A549 (cell line): ENCODE measurements at regions not wholly inside any gene's neighbourhood (a gene's known extent, or its start where the extent isn't known, plus 50 kb on each side); places are given as distances from the start of the nearest gene placed in this dataset.

ENCODE experiments used
- ATAC-seq, 2 experiments: fragments of 200-7000 bp in 1 of 2; fragments of >200 bp in 1 of 2; cut with Nextera tagmentation in 1 of 2; cut with Tn5 transposase in 1 of 2; 3 replicates each; pipeline versions ENCODE4 v1.8.0 to v1.9.1; 2018 to 2020; ENCODE audit warnings: mild to moderate bottlenecking in 1 of 2, moderate library complexity in 1 of 2
- CTCF ChIA-PET: fragments of 300-600 bp; sonication (Branson Sonifier 250); formaldehyde crosslinking; extraction: SDS; loops from one replicate; lab custom pipeline; 2021; ENCODE audit warnings: antibody characterized with exemption, inconsistent platforms; lab: Yijun Ruan, JAX
- POLR2A ChIA-PET: fragments of 350-600 bp; formaldehyde crosslinking; extraction: SDS; loops from one replicate; lab custom pipeline; 2021; ENCODE audit warnings: antibody characterized with exemption, inconsistent platforms; lab: Yijun Ruan, JAX
- DNase-seq, 2 experiments: peaks; one replicate each; pipeline versions ENCODE4 v3.0.0 to v3.0.0-alpha.2; 2011 to 2016; ENCODE audit warnings: low read depth in 1 of 2, low spot score in 1 of 2
- FAIRE-seq: peaks from 2 replicates; lab custom pipeline; 2011; peaks lifted over from hg19 to GRCh38; lab: Jason Lieb, UNC
- H3K27ac ChIP-seq, 2 experiments: fragments of >200 bp; sonication (Bioruptor Twin); formaldehyde crosslinking; 3 replicates each; pipeline ENCODE4 v1.5.1; 2016 to 2017
- H3K4me1 ChIP-seq: fragments of >200 bp; sonication (Bioruptor Twin); formaldehyde crosslinking; 3 replicates; pipeline ENCODE4 v1.6.1; 2016
- H3K4me2 ChIP-seq: fragments of >200 bp; sonication (Bioruptor Twin); formaldehyde crosslinking; 3 replicates; pipeline ENCODE4 v1.6.1; 2016
- H3K4me3 ChIP-seq: fragments of >200 bp; sonication (Bioruptor Twin); formaldehyde crosslinking; 3 replicates; pipeline ENCODE4 v1.5.1; 2016
- H3K9me3 ChIP-seq: fragments of >200 bp; sonication (Bioruptor Twin); formaldehyde crosslinking; 3 replicates; pipeline ENCODE4 v1.6.1; 2016
- BHLHE40 ChIP-seq: IDR thresholded peaks from 2 replicates; pipeline ENCODE4 v1.6.1; 2012; ENCODE audit warnings: low read depth, low read length, inconsistent platforms
- CEBPB ChIP-seq, 2 experiments: fragments of >200 bp in 1 of 2; sonication (Bioruptor Twin) in 1 of 2; formaldehyde crosslinking in 1 of 2; IDR thresholded peaks; 2 replicates each; pipeline ENCODE4 v1.6.1; 2012 to 2016
- CHD2 ChIP-seq: fragments of 150-350 bp; IDR thresholded peaks from 2 replicates; pipeline ENCODE4 v1.6.1; 2014; ENCODE audit warnings: low read length; ENCODE audit not compliant: partially characterized antibody
- EHF ChIP-seq: fragments of 250-450 bp; sonication (Bioruptor Pico); IDR thresholded peaks from 2 replicates; pipeline ENCODE4 v1.5.0; 2020; ENCODE audit warnings: mild to moderate bottlenecking
- ESRRA ChIP-seq: fragments of 150-350 bp; IDR thresholded peaks from 2 replicates; pipeline ENCODE4 v1.6.1; 2014; ENCODE audit warnings: mild to moderate bottlenecking, low read length, borderline replicate concordance
- FOSL2 ChIP-seq, 2 experiments: fragments of 450-650 bp in 1 of 2; fragments of >200 bp in 1 of 2; sonication (Bioruptor Twin) in 1 of 2; formaldehyde crosslinking; IDR thresholded peaks; 2 replicates each; pipeline versions ENCODE4 v1.5.0 to v1.6.1; 2016 to 2020; ENCODE audit warnings: mild to moderate bottlenecking in 1 of 2, moderate library complexity in 1 of 2
- FOXS1 ChIP-seq: fragments of 250-450 bp; sonication (Bioruptor Pico); IDR thresholded peaks from 2 replicates; pipeline ENCODE4 v1.5.0; 2020; ENCODE audit warnings: mild to moderate bottlenecking, moderate library complexity
- GATA3 ChIP-seq: IDR thresholded peaks from 2 replicates; pipeline ENCODE4 v1.6.1; 2012; ENCODE audit warnings: borderline replicate concordance
- HOXA7 ChIP-seq: fragments of 250-450 bp; sonication (Bioruptor Pico); IDR thresholded peaks from 2 replicates; pipeline ENCODE4 v1.5.0; 2020; ENCODE audit warnings: mild to moderate bottlenecking, moderate library complexity
- HOXB13 ChIP-seq: fragments of 250-450 bp; sonication (Bioruptor Pico); IDR thresholded peaks from 2 replicates; pipeline ENCODE4 v1.5.0; 2020; ENCODE audit warnings: low read depth, mild to moderate bottlenecking, moderate library complexity
- JUNB ChIP-seq: fragments of >200 bp; sonication (Bioruptor Twin); formaldehyde crosslinking; IDR thresholded peaks from 2 replicates; pipeline ENCODE4 v1.6.1; 2016
- MAFK ChIP-seq: fragments of 450-650 bp; IDR thresholded peaks from 2 replicates; pipeline ENCODE4 v1.6.1; 2014; ENCODE audit not compliant: partially characterized antibody
- MAZ ChIP-seq: fragments of 150-350 bp; IDR thresholded peaks from 2 replicates; pipeline ENCODE4 v1.6.1; 2014; ENCODE audit warnings: antibody characterized with exemption, low read depth, low read length, borderline replicate concordance
- MYC ChIP-seq: IDR thresholded peaks from 2 replicates; pipeline ENCODE4 v1.6.1; 2012; ENCODE audit warnings: mild to moderate bottlenecking, inconsistent platforms, low read length, improper control_type of control experiment, borderline replicate concordance
- NFE2L2 ChIP-seq: fragments of 150-350 bp; conservative IDR thresholded peaks from 2 replicates; pipeline ENCODE4 v1.6.1; 2014; ENCODE audit warnings: low read length
- NR3C1 ChIP-seq: fragments of >200 bp; sonication (Bioruptor Twin); formaldehyde crosslinking; IDR thresholded peaks from 3 replicates; pipeline ENCODE4 v1.6.1; 2017
- POLR2AphosphoS2 ChIP-seq: conservative IDR thresholded peaks from 2 replicates; pipeline ENCODE4 v1.6.1; 2012; ENCODE audit warnings: low read length, improper control_type of control experiment, inconsistent platforms
- RAD21 ChIP-seq, 2 experiments: fragments of >200 bp in 1 of 2; sonication (Bioruptor Twin) in 1 of 2; formaldehyde crosslinking in 1 of 2; IDR thresholded peaks in 1 of 2; conservative IDR thresholded peaks in 1 of 2; 2 replicates in 1 of 2; 3 replicates in 1 of 2; pipeline ENCODE4 v1.6.1; 2012 to 2018; ENCODE audit warnings: inconsistent platforms in 1 of 2
- RARB ChIP-seq: fragments of 250-450 bp; sonication (Bioruptor Pico); IDR thresholded peaks from 2 replicates; pipeline ENCODE4 v1.8.0; 2021; ENCODE audit warnings: mild to moderate bottlenecking, moderate library complexity
- RCOR1 ChIP-seq: fragments of 150-350 bp; IDR thresholded peaks from 2 replicates; pipeline ENCODE4 v1.6.1; 2014; ENCODE audit warnings: antibody characterized with exemption, low read length, low read depth
- RNF2 ChIP-seq: fragments of 200-600 bp; sonication (generic); IDR thresholded peaks from 2 replicates; pipeline ENCODE4 v1.6.1; 2016; ENCODE audit warnings: low read depth, mild to moderate bottlenecking, antibody characterized with exemption, moderate library complexity, borderline replicate concordance
- SMC3 ChIP-seq: fragments of >200 bp; sonication (Bioruptor Twin); formaldehyde crosslinking; IDR thresholded peaks from 3 replicates; pipeline ENCODE4 v1.6.1; 2018; ENCODE audit warnings: inconsistent platforms
- ZNF302 ChIP-seq: fragments of 250-450 bp; sonication (Bioruptor Pico); IDR thresholded peaks from 2 replicates; pipeline ENCODE4 v1.9.0; 2021; ENCODE audit warnings: inconsistent platforms, mild to moderate bottlenecking, moderate library complexity
- ZSCAN20 ChIP-seq: fragments of 250-450 bp; sonication (Bioruptor Pico); IDR thresholded peaks from 2 replicates; pipeline ENCODE4 v1.8.0; 2022; ENCODE audit warnings: mild to moderate bottlenecking, moderate library complexity
- WGBS: methylation state at CpG from one replicate; pipeline ENCODE4 v1.1.6; 2017; ENCODE audit errors: missing lambda C conversion rate; 5-methylcytosine and 5-hydroxymethylcytosine counted together
- TF ChIP-seq, protein P1 (sequence below): fragments of >200 bp; sonication (Bioruptor Twin); formaldehyde crosslinking; IDR thresholded peaks from 2 replicates; pipeline ENCODE4 v1.6.1; 2016
- TF ChIP-seq, protein P2 (sequence below): fragments of >200 bp; sonication (Bioruptor Twin); formaldehyde crosslinking; IDR thresholded peaks from 3 replicates; pipeline ENCODE4 v1.6.1; 2016
- TF ChIP-seq, protein P3 (sequence below): fragments of 450-650 bp; IDR thresholded peaks from 2 replicates; pipeline ENCODE4 v1.6.1; 2014; ENCODE audit warnings: antibody characterized with exemption
- TF ChIP-seq, protein P4 (sequence below): IDR thresholded peaks from 2 replicates; pipeline ENCODE4 v1.6.1; 2012; ENCODE audit warnings: low read depth, borderline replicate concordance
- TF ChIP-seq, protein P5 (sequence below): fragments of 250-450 bp; sonication (Bioruptor Pico); IDR thresholded peaks from 2 replicates; pipeline ENCODE4 v1.5.0; 2020; ENCODE audit warnings: low read depth, mild to moderate bottlenecking, moderate library complexity

DNA sequence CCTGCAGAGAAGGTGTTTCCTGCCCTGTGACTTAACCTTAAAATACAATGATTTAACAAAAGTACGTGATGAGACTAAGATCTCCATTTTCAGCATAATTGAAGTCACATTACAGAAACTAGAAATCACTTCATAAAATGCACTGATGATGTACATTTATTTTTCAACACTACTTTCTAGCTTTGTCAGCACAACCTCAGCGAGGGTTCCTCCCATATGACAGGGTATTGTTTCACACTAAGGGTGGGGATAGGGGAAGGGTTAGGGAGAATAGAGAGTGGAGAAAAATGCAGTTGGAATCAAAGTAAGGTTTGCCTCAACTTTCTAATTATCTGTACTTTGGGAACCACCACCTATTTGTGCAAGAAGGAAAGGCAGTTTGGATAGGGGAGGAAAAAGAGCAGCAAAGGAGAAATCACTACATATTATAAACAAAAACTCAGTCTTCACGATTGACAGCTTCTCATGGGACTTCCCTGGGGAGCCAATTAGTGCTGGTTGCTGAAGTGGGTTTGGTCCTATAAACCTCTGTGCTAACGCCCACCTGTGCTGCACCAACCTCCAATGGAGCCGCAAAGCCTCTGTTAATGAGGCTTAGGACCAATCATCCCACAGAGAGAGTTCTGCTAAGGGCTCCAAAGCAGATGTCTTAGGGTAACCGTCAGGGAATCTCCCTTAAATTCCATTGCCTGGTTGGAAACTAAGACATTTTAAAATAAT lies 369.2 kb upstream of the PDE4D start:
- no peak for FAIRE-seq
- CTCF ChIA-PET, result no interaction called here
- no peak overlapping the region for H3K27ac ChIP-seq
- no peak for ATAC-seq
- TF ChIP-seq RNF2, result no peak
- no peak for TF ChIP-seq HOXA7 (CRISPR knock-in tag)
- TF ChIP-seq MAZ, result no peak
- no peak for TF ChIP-seq NR3C1
- TF ChIP-seq, all 56 proteins: peak for 0
- POLR2A ChIA-PET, result no interaction called here
- peaks cover 9% of the 10 kb centered on the region; the same call in 2 of the 3 replicates for H3K4me1 ChIP-seq
- no peak for DNase-seq
- WGBS, result 75% methylated on average over 6 of the region's 6 CpGs
- no peak overlapping the region for H3K4me3 ChIP-seq
- H3K4me2 ChIP-seq, result no peak overlapping the region
- H3K9me3 ChIP-seq, result no peaks in the 10 kb centered on the region

DNA sequence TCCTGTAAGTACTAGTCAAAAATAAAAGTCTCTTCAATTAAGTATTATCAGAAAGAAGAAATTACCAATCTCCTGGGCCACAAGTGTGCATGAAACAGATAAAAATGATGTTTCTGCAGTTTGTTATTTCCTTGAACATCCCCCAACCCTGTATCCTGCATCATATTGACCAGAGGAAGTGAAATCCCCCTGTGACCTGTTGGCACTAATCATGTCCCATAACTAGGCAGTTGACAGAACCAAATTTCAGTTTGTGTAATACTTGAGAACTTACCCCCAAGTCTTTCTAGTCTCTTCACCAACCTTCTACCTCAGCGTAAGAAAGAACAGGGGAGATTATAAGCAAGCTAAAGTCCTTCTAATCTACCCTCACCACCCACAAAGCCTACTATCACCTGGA lies 368.2 kb upstream of the PDE4D start:
- 76% methylated on average over 1 of the region's 1 CpG for WGBS
- ATAC-seq (no peak), FAIRE-seq (no peak), DNase-seq (no peak)
- H3K9me3 ChIP-seq, result no peaks in the 10 kb centered on the region
- no peak overlapping the region for H3K27ac ChIP-seq
- peaks cover 9% of the 10 kb centered on the region; the same call in 2 of the 3 replicates for H3K4me1 ChIP-seq
- ChIA-PET POLR2A (no interaction called here), CTCF (no interaction called here)
- H3K4me3 ChIP-seq, result no peak overlapping the region
- no peak overlapping the region for H3K4me2 ChIP-seq
- no peak for TF ChIP-seq GATA3
- TF ChIP-seq FOSL2 (IDR thresholded peaks at IDR 0.05), result no peak
- no peak for TF ChIP-seq FOSL2 (CRISPR knock-in tag; IDR thresholded peaks at IDR 0.05)
- no peak for TF ChIP-seq ESRRA
- TF ChIP-seq MAFK, result no peak
- TF ChIP-seq, protein P1, sequence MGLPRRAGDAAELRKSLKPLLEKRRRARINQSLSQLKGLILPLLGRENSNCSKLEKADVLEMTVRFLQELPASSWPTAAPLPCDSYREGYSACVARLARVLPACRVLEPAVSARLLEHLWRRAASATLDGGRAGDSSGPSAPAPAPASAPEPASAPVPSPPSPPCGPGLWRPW, result no peak
- TF ChIP-seq ZNF302 (CRISPR knock-in tag), result no peak

DNA sequence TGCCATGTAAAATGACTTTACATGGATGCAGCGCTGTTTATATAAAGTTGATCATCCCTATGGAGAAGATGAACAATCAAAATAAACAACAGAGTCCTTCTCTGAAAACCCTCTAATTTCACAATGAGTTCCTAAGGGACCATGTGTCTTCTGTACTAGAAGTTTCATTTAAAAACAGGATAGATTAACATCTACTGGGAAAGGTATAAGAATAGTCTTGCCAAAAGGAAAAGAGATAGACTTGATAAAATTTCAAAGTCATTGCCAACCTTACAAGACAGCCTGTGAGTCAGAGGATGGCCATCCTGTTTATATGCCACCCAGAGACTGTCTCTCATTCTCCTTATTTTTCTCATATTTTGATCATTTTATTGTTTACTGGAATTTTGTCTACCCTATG lies 367.1 kb upstream of the PDE4D start:
- no peak overlapping the region for H3K4me2 ChIP-seq
- POLR2A ChIA-PET, result no interaction called here
- CTCF ChIA-PET, result no interaction called here
- H3K9me3 ChIP-seq, result no peaks in the 10 kb centered on the region
- H3K27ac ChIP-seq, result no peak overlapping the region
- TF ChIP-seq BHLHE40, result no peak
- TF ChIP-seq RAD21 (conservative IDR thresholded peaks at IDR 0.05 in 1 of 2, IDR thresholded peaks at IDR 0.05 in 1 of 2), result no peak
- TF ChIP-seq, protein P2, sequence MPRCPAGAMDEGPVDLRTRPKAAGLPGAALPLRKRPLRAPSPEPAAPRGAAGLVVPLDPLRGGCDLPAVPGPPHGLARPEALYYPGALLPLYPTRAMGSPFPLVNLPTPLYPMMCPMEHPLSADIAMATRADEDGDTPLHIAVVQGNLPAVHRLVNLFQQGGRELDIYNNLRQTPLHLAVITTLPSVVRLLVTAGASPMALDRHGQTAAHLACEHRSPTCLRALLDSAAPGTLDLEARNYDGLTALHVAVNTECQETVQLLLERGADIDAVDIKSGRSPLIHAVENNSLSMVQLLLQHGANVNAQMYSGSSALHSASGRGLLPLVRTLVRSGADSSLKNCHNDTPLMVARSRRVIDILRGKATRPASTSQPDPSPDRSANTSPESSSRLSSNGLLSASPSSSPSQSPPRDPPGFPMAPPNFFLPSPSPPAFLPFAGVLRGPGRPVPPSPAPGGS, result no peak
- no peak for TF ChIP-seq NFE2L2
- TF ChIP-seq HOXB13 (CRISPR knock-in tag), result no peak
- TF ChIP-seq JUNB, result 0 out of 2 replicates have a peak, but pooled peaks have one; percentile 15
- TF ChIP-seq ZNF302 (CRISPR knock-in tag), result no peak
- 89% methylated on average over 1 of the region's 1 CpG for WGBS
- DNase-seq, result no peak
- ATAC-seq, result no peak
- no peak for FAIRE-seq
- peaks cover 9% of the 10 kb centered on the region; the same call in 2 of the 3 replicates for H3K4me1 ChIP-seq
- no peak overlapping the region for H3K4me3 ChIP-seq

DNA sequence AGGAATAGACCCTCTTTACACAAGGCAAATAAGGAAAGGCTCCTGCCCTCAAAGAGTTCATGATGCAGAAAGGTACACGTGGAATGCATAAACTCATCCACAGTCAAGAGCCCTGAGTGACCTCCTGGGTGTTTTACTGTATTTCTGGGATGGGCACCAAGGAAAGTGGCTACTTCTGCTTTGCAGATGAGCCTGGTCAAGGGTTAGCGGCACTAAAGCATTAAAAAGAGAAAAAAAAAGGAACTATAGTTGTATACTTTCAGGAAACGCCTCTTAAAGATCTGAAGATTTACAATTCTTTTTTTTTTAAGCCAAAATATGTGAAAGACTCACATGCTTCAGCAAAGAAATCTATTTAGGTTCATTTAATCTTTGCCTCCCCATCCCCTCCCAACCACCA lies 366.2 kb upstream of the PDE4D start:
- ATAC-seq (no peak), DNase-seq (no peak), FAIRE-seq (no peak)
- POLR2A ChIA-PET, result no interaction called here
- Histone ChIP-seq H3K4me2 (no peak overlapping the region), H3K9me3 (no peaks in the 10 kb centered on the region), H3K4me3 (no peak overlapping the region), H3K27ac (no peak overlapping the region), H3K4me1 (peaks cover 9% of the 10 kb centered on the region; the same call in 2 of the 3 replicates)
- CTCF ChIA-PET, result no interaction called here
- 61% methylated on average over 3 of the region's 3 CpGs for WGBS
- TF ChIP-seq EHF (CRISPR knock-in tag), result no peak
- no peak for TF ChIP-seq CHD2
- TF ChIP-seq POLR2AphosphoS2, result no peak
- no peak for TF ChIP-seq ZSCAN20 (CRISPR knock-in tag)
- TF ChIP-seq RARB (CRISPR knock-in tag), result no peak
- no peak for TF ChIP-seq RCOR1
- TF ChIP-seq, protein P3, sequence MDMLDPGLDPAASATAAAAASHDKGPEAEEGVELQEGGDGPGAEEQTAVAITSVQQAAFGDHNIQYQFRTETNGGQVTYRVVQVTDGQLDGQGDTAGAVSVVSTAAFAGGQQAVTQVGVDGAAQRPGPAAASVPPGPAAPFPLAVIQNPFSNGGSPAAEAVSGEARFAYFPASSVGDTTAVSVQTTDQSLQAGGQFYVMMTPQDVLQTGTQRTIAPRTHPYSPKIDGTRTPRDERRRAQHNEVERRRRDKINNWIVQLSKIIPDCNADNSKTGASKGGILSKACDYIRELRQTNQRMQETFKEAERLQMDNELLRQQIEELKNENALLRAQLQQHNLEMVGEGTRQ, result no peak
- TF ChIP-seq, protein P4, sequence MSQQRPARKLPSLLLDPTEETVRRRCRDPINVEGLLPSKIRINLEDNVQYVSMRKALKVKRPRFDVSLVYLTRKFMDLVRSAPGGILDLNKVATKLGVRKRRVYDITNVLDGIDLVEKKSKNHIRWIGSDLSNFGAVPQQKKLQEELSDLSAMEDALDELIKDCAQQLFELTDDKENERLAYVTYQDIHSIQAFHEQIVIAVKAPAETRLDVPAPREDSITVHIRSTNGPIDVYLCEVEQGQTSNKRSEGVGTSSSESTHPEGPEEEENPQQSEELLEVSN, result no peak
- TF ChIP-seq SMC3, result no peak
- no peak for TF ChIP-seq CEBPB (IDR thresholded peaks at IDR 0.05)
- TF ChIP-seq, protein P5, sequence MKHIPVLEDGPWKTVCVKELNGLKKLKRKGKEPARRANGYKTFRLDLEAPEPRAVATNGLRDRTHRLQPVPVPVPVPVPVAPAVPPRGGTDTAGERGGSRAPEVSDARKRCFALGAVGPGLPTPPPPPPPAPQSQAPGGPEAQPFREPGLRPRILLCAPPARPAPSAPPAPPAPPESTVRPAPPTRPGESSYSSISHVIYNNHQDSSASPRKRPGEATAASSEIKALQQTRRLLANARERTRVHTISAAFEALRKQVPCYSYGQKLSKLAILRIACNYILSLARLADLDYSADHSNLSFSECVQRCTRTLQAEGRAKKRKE (CRISPR knock-in tag), result no peak
- no peak for TF ChIP-seq MYC
- no peak for TF ChIP-seq FOXS1
